Liver (tissue), 8 donors: ENCODE measurements at regions not wholly inside any gene's neighbourhood (a gene's known extent, or its start where the extent isn't known, plus 50 kb on each side); places are given as distances from the start of the nearest gene placed in this dataset.

Experiments used
- DNase-seq: peaks from one replicate; pipeline ENCODE4 v3.0.0-alpha.2; 2017; ENCODE audit warnings: low spot score
- H3K27ac ChIP-seq, 2 donors: one replicate each; pipeline ENCODE4 v1.7.0; 2013; ENCODE audit warnings: inconsistent platforms in 2 of 2, low read length in 2 of 2, control low read depth in 1 of 2, low read depth in 1 of 2, mild to moderate bottlenecking in 1 of 2
- H3K27me3 ChIP-seq, 4 donors: one replicate each; pipeline versions ENCODE4 v1.6.1 to v1.7.0; 2013; ENCODE audit warnings: low read length in 3 of 4, inconsistent platforms in 1 of 4, mild to moderate bottlenecking in 1 of 4, moderate library complexity in 1 of 4; ENCODE audit not compliant: control insufficient read depth in 4 of 4, insufficient read depth in 4 of 4
- H3K36me3 ChIP-seq, 4 donors: one replicate each; pipeline versions ENCODE4 v1.6.1 to v1.7.0; 2013; ENCODE audit warnings: low read length in 3 of 4, mild to moderate bottlenecking in 3 of 4, low read depth in 1 of 4, moderate library complexity in 1 of 4; ENCODE audit not compliant: control insufficient read depth in 4 of 4, insufficient read depth in 3 of 4
- H3K4me1 ChIP-seq, 4 donors: one replicate each; pipeline versions ENCODE4 v1.6.1 to v1.7.0; 2013; ENCODE audit warnings: low read length in 3 of 4, mild to moderate bottlenecking in 3 of 4, moderate library complexity in 1 of 4; ENCODE audit not compliant: control insufficient read depth in 4 of 4, insufficient read depth in 4 of 4
- H3K4me3 ChIP-seq, 3 donors: one replicate each; pipeline versions ENCODE4 v1.6.1 to v1.7.0; 2013; ENCODE audit warnings: low read length in 3 of 3, control low read depth in 1 of 3, low read depth in 1 of 3, mild to moderate bottlenecking in 1 of 3
- H3K9ac ChIP-seq, 2 donors: one replicate each; pipeline ENCODE4 v1.7.0; 2013; ENCODE audit warnings: low read length in 2 of 2, mild to moderate bottlenecking in 2 of 2, moderate library complexity in 2 of 2, control low read depth in 1 of 2, low read depth in 1 of 2
- H3K9me3 ChIP-seq, 4 donors: one replicate each; pipeline versions ENCODE4 v1.6.1 to v1.7.0; 2013; ENCODE audit warnings: low read length in 3 of 4; ENCODE audit not compliant: control insufficient read depth in 4 of 4
- ATF3 ChIP-seq: IDR thresholded peaks from 2 replicates; pipeline ENCODE4 v1.6.1; 2016; ENCODE audit warnings: antibody characterized with exemption
- EGR1 ChIP-seq, 2 donors: IDR thresholded peaks; 2 replicates each; pipeline ENCODE4 v1.6.1; 2016 to 2018; ENCODE audit warnings: antibody characterized with exemption in 2 of 2, low read depth in 2 of 2
- FOXA1 ChIP-seq: IDR thresholded peaks from 2 replicates; pipeline ENCODE4 v1.6.1; 2016; ENCODE audit warnings: antibody characterized with exemption
- FOXA2 ChIP-seq: IDR thresholded peaks from 2 replicates; pipeline ENCODE4 v1.6.1; 2016; ENCODE audit warnings: antibody characterized with exemption
- GABPA ChIP-seq, 2 donors: IDR thresholded peaks in 1 of 2; conservative IDR thresholded peaks in 1 of 2; 2 replicates each; pipeline ENCODE4 v1.6.1; 2016; ENCODE audit warnings: antibody characterized with exemption in 2 of 2, mild to moderate bottlenecking in 1 of 2, moderate library complexity in 1 of 2
- HNF4A ChIP-seq, 2 donors: conservative IDR thresholded peaks; 2 replicates each; pipeline ENCODE4 v1.6.1; 2016; ENCODE audit warnings: antibody characterized with exemption in 2 of 2, mild to moderate bottlenecking in 2 of 2
- HNF4G ChIP-seq: IDR thresholded peaks from 2 replicates; pipeline ENCODE4 v1.6.1; 2016; ENCODE audit warnings: antibody characterized with exemption
- JUND ChIP-seq, 2 donors: IDR thresholded peaks; 2 replicates each; pipeline ENCODE4 v1.6.1; 2016; ENCODE audit warnings: antibody characterized with exemption in 2 of 2
- MAX ChIP-seq: IDR thresholded peaks from 2 replicates; pipeline ENCODE4 v1.6.1; 2016; ENCODE audit warnings: antibody characterized with exemption
- NR2F2 ChIP-seq: IDR thresholded peaks from 2 replicates; pipeline ENCODE4 v1.6.1; 2016; ENCODE audit warnings: antibody characterized with exemption
- RAD21 ChIP-seq, 2 donors: IDR thresholded peaks; 2 replicates each; pipeline ENCODE4 v1.6.1; 2016; ENCODE audit warnings: antibody characterized with exemption in 2 of 2, mild to moderate bottlenecking in 2 of 2
- REST ChIP-seq: IDR thresholded peaks from 2 replicates; pipeline ENCODE4 v1.6.1; 2016; ENCODE audit warnings: antibody characterized with exemption, mild to moderate bottlenecking
- RXRA ChIP-seq, 2 donors: IDR thresholded peaks; 2 replicates each; pipeline ENCODE4 v1.6.1; 2017 to 2018; ENCODE audit warnings: antibody characterized with exemption in 2 of 2, mild to moderate bottlenecking in 1 of 2
- SP1 ChIP-seq: IDR thresholded peaks from 2 replicates; pipeline ENCODE4 v1.6.1; 2018; ENCODE audit warnings: antibody characterized with exemption, mild to moderate bottlenecking
- TAF1 ChIP-seq: conservative IDR thresholded peaks from 2 replicates; pipeline ENCODE4 v1.6.1; 2016; ENCODE audit warnings: antibody characterized with exemption, mild to moderate bottlenecking
- YY1 ChIP-seq: IDR thresholded peaks from 2 replicates; pipeline ENCODE4 v1.6.1; 2016; ENCODE audit warnings: antibody characterized with exemption, mild to moderate bottlenecking
- WGBS: extraction: QIAGEN DNeasy Blood & Tissue Kit; methylation state at CpG from one replicate; pipeline ENCODE4 v1.1.7; 2013; 5-methylcytosine and 5-hydroxymethylcytosine counted together
- TF ChIP-seq, protein P1 (sequence below): IDR thresholded peaks from 2 replicates; pipeline ENCODE4 v1.6.1; 2016; ENCODE audit warnings: antibody characterized with exemption
- TF ChIP-seq, protein P2 (sequence below): fragments of 150-350 bp; IDR thresholded peaks from 2 replicates; pipeline ENCODE4 v1.5.1; 2017; ENCODE audit warnings: improper control_type of control experiment, low read depth, low read length; ENCODE audit not compliant: missing input control
- donor health status: healthy.
- donor health status: healthy.
- donor health status: healthy.
- donor health status: healthy.
- donor health status: healthy.

- no peaks in the 10 kb centered on the region for H3K4me1 ChIP-seq
- 87% methylated on average over 2 of the region's 2 CpGs for WGBS
- no peak for TF ChIP-seq GABPA (IDR thresholded peaks at IDR 0.05 in 1 of 2, conservative IDR thresholded peaks at IDR 0.05 in 1 of 2)
- TF ChIP-seq NR2F2, result no peak
- no peak for TF ChIP-seq FOXA2
- TF ChIP-seq, protein P1, sequence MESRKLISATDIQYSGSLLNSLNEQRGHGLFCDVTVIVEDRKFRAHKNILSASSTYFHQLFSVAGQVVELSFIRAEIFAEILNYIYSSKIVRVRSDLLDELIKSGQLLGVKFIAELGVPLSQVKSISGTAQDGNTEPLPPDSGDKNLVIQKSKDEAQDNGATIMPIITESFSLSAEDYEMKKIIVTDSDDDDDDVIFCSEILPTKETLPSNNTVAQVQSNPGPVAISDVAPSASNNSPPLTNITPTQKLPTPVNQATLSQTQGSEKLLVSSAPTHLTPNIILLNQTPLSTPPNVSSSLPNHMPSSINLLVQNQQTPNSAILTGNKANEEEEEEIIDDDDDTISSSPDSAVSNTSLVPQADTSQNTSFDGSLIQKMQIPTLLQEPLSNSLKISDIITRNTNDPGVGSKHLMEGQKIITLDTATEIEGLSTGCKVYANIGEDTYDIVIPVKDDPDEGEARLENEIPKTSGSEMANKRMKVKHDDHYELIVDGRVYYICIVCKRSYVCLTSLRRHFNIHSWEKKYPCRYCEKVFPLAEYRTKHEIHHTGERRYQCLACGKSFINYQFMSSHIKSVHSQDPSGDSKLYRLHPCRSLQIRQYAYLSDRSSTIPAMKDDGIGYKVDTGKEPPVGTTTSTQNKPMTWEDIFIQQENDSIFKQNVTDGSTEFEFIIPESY, result no peak
- TF ChIP-seq, protein P2, sequence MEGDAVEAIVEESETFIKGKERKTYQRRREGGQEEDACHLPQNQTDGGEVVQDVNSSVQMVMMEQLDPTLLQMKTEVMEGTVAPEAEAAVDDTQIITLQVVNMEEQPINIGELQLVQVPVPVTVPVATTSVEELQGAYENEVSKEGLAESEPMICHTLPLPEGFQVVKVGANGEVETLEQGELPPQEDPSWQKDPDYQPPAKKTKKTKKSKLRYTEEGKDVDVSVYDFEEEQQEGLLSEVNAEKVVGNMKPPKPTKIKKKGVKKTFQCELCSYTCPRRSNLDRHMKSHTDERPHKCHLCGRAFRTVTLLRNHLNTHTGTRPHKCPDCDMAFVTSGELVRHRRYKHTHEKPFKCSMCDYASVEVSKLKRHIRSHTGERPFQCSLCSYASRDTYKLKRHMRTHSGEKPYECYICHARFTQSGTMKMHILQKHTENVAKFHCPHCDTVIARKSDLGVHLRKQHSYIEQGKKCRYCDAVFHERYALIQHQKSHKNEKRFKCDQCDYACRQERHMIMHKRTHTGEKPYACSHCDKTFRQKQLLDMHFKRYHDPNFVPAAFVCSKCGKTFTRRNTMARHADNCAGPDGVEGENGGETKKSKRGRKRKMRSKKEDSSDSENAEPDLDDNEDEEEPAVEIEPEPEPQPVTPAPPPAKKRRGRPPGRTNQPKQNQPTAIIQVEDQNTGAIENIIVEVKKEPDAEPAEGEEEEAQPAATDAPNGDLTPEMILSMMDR, result no peak
- TF ChIP-seq REST, result no peak
- TF ChIP-seq SP1, result no peak
- no peak for TF ChIP-seq TAF1
- no peak for TF ChIP-seq FOXA1
- no peak for TF ChIP-seq RXRA (IDR thresholded peaks at IDR 0.05)
- TF ChIP-seq ATF3, result no peak
- no peak for TF ChIP-seq YY1
- TF ChIP-seq EGR1 (IDR thresholded peaks at IDR 0.05; ENCODE audit: low read depth in 2 of 2), result no peak
- TF ChIP-seq MAX, result no peak
- no peak for TF ChIP-seq HNF4A (conservative IDR thresholded peaks at IDR 0.05)
- TF ChIP-seq JUND (IDR thresholded peaks at IDR 0.05), result no peak
- no peak for TF ChIP-seq HNF4G
- no peak for TF ChIP-seq RAD21 (IDR thresholded peaks at IDR 0.05)
- peaks cover 0 to 2% (median under 1%) of the 10 kb centered on the region in 4 donors for H3K9me3 ChIP-seq
- no peak overlapping the region for H3K27ac ChIP-seq
- no peaks in the 10 kb centered on the region for H3K27me3 ChIP-seq
- H3K9ac ChIP-seq, result no peak overlapping the region
- DNase-seq, result no peak
- H3K4me3 ChIP-seq, result no peak overlapping the region
- no peaks in the 10 kb centered on the region for H3K36me3 ChIP-seq
Observed at GRCh38 chr12:85657836-85658630, 178.2 kb downstream of the RASSF9 start.
